HUES64 (cell line): ENCODE measurements at regions not wholly inside any gene's neighbourhood (a gene's known extent, or its start where the extent isn't known, plus 50 kb on each side); places are given as distances from the start of the nearest gene placed in this dataset.
"Not testable (repeated sequence)": the region's sequence is repeated elsewhere in the genome, so short reads cannot be mapped to it uniquely, and the experiment has no call there.

Source experiments
- H3K27ac ChIP-seq: 2 replicates; pipeline ENCODE4 v1.7.0; 2013; ENCODE audit warnings: low read depth, low read length, inconsistent platforms
- H3K27me3 ChIP-seq: 2 replicates; pipeline ENCODE4 v1.6.1; 2013; ENCODE audit warnings: mild to moderate bottlenecking, low read length; ENCODE audit not compliant: insufficient read depth
- H3K36me3 ChIP-seq: 2 replicates; pipeline ENCODE4 v1.6.1; 2013; ENCODE audit warnings: mild to moderate bottlenecking, low read length; ENCODE audit not compliant: insufficient read depth
- H3K4me1 ChIP-seq: 2 replicates; pipeline ENCODE4 v1.6.1; 2013; ENCODE audit warnings: mild to moderate bottlenecking, low read length, moderate library complexity; ENCODE audit not compliant: insufficient read depth
- H3K4me3 ChIP-seq: 2 replicates; pipeline ENCODE4 v1.5.1; 2013; ENCODE audit warnings: mild to moderate bottlenecking, low read length, moderate library complexity
- H3K9ac ChIP-seq: 2 replicates; pipeline ENCODE4 v1.6.1; 2013; ENCODE audit warnings: mild to moderate bottlenecking, low read depth, low read length
- H3K9me3 ChIP-seq: 2 replicates; pipeline ENCODE4 v1.6.1; 2013; ENCODE audit warnings: low read depth, low read length; ENCODE audit not compliant: insufficient read depth
- WGBS: fragments of 150-250, 120-280 bp; methylation state at CpG from one replicate; pipeline ENCODE4 v1.1.7; 2013; ENCODE audit warnings: missing lambda C conversion rate; 5-methylcytosine and 5-hydroxymethylcytosine counted together

DNA sequence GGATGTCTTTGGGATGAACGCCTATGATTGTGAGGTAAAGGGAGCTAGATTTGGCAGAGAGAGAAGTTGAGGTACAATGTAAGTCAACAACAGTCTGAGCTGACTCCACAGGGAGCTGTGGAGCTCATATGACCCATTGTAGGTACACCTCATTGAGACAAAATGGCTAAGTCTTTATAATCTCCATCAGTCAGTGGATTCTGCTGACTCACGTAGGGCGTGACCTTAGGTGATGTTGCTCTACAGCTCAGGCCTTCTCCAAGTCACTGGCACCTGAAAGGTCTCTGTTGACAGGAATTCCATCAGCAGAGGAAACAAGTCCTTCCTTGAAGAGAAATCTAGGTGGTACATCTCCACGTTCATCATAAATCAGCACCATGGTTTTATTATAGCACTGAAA lies 118.2 kb upstream of the PRR16 start:
- H3K4me1 ChIP-seq, result no peaks in the 10 kb centered on the region
- H3K4me3 ChIP-seq, result no peak overlapping the region
- 94% methylated on average over 3 of the region's 4 CpGs for WGBS
- H3K27me3 ChIP-seq, result no peaks in the 10 kb centered on the region
- H3K27ac ChIP-seq, result no peak overlapping the region
- H3K9me3 ChIP-seq, result peaks cover 5% of the 10 kb centered on the region
- no peaks in the 10 kb centered on the region for H3K36me3 ChIP-seq
- no peak overlapping the region for H3K9ac ChIP-seq

DNA sequence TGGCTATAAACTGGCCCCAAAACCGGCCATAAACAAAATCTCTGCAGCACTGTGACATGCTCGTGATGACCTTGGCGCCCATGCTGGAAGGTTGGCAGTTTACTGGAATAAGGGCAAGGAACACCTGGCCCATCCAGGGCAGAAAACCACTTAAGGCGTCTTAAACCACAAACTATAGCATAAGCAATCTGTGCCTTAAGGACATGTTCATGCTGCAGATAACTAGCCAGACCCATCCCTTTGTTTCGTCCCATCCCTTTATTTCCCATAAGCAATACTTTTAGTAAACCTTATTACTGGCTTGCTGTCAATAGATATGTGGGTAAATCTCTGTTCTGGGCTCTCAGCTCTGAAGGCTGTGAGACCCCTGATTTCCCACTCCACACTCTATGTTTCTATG lies 113.0 kb upstream of the PRR16 start:
- not testable (repeated sequence) for H3K27me3 ChIP-seq, H3K4me1 ChIP-seq, H3K9ac ChIP-seq, H3K27ac ChIP-seq, H3K4me3 ChIP-seq, H3K36me3 ChIP-seq
- H3K9me3 ChIP-seq, result peaks cover 14% of the 10 kb centered on the region
- WGBS, result 96% methylated on average over 5 of the region's 5 CpGs

DNA sequence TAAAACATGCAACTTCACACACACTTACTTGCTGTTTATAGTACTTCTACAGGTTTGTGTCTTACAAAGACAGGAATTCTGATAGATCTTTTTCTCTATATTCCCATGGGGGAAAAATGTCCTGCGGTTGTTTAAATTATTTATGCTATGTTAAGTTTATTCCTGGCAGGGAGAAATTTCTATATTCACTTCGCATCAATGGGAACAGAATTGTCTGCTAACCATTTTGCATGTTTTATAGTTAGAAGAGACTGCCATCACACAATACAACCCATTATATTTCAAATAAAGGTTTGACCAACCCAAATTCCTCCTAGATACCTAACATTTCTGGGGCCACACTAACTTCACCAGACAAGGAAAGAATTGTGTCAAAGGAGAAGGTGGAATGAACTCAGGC lies 110.0 kb upstream of the PRR16 start:
- WGBS, result 100% methylated on average over 2 of the region's 2 CpGs
- no peak overlapping the region for H3K27ac ChIP-seq
- peaks cover 14% of the 10 kb centered on the region for H3K9me3 ChIP-seq
- no peaks in the 10 kb centered on the region for H3K4me1 ChIP-seq
- no peaks in the 10 kb centered on the region for H3K27me3 ChIP-seq
- no peaks in the 10 kb centered on the region for H3K36me3 ChIP-seq
- no peak overlapping the region for H3K9ac ChIP-seq
- no peak overlapping the region for H3K4me3 ChIP-seq

DNA sequence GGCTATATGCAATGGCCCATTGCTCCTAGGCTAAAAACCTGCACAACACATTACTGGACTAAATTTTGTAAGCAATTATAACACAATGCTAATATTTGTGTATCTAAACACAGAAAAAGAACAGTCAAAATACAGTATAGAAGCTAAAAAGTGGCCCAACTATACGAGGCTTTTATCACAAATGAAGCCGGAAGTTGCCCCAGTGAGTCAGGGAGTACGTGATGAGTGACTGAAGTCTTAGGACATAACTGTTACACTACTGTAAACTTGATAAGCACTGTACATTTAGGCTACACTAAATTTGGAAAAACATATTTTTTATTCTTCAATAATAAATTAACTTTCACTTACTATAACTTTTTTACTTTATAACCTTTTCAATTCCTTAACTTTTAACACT lies 105.2 kb upstream of the PRR16 start:
- no peak overlapping the region for H3K27ac ChIP-seq
- 92% methylated on average over 3 of the region's 3 CpGs for WGBS
- H3K9me3 ChIP-seq, result no peaks in the 10 kb centered on the region
- no peak overlapping the region for H3K4me3 ChIP-seq
- H3K27me3 ChIP-seq, result no peaks in the 10 kb centered on the region
- no peaks in the 10 kb centered on the region for H3K4me1 ChIP-seq
- no peak overlapping the region for H3K9ac ChIP-seq
- no peaks in the 10 kb centered on the region for H3K36me3 ChIP-seq

DNA sequence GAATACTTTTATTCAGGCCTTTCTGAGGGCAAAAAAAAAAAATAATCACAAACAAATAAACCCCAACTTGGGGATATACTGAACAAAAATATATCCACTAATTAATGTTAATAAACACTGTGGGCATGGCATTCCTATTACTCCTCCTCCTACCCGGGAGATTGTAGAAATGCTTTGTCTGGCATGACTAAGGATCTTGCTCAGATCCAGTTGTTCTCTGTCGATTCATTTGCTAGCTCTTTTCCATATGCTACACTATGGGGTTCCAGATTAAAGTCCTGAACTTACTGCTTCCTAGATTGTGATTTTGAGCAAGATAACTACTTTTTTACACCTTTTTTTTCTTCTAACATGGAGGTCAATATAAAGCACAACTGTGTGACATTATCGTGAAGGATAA lies 102.2 kb upstream of the PRR16 start:
- H3K36me3 ChIP-seq, result no peaks in the 10 kb centered on the region
- 90% methylated on average over 3 of the region's 3 CpGs for WGBS
- no peak overlapping the region for H3K27ac ChIP-seq
- no peaks in the 10 kb centered on the region for H3K4me1 ChIP-seq
- no peak overlapping the region for H3K4me3 ChIP-seq
- H3K9ac ChIP-seq, result no peak overlapping the region
- no peaks in the 10 kb centered on the region for H3K9me3 ChIP-seq
- H3K27me3 ChIP-seq, result no peaks in the 10 kb centered on the region

DNA sequence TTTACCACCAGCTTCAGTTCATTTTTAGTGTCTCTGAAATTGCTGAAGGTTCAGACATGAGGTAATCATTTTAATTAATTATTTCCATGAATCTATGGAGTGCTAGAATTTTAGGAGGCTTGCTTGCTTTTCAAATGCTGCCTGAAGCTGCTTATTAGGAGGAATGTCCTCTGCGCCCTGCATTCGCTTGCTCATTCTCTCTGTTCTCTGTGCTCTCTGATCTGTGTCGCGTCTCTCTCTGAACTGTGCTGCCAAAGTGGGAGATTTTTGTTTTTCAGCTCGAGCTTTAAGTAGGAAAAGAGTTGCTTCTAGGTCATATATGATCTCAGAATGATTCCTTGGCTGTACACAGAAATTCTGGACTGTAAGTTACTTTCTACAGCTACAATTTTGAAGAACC lies 101.7 kb upstream of the PRR16 start:
- H3K4me1 ChIP-seq, result no peaks in the 10 kb centered on the region
- H3K9me3 ChIP-seq, result no peaks in the 10 kb centered on the region
- H3K9ac ChIP-seq, result no peak overlapping the region
- WGBS, result 96% methylated on average over 5 of the region's 5 CpGs
- no peaks in the 10 kb centered on the region for H3K27me3 ChIP-seq
- H3K4me3 ChIP-seq, result no peak overlapping the region
- H3K36me3 ChIP-seq, result no peaks in the 10 kb centered on the region
- H3K27ac ChIP-seq, result no peak overlapping the region

DNA sequence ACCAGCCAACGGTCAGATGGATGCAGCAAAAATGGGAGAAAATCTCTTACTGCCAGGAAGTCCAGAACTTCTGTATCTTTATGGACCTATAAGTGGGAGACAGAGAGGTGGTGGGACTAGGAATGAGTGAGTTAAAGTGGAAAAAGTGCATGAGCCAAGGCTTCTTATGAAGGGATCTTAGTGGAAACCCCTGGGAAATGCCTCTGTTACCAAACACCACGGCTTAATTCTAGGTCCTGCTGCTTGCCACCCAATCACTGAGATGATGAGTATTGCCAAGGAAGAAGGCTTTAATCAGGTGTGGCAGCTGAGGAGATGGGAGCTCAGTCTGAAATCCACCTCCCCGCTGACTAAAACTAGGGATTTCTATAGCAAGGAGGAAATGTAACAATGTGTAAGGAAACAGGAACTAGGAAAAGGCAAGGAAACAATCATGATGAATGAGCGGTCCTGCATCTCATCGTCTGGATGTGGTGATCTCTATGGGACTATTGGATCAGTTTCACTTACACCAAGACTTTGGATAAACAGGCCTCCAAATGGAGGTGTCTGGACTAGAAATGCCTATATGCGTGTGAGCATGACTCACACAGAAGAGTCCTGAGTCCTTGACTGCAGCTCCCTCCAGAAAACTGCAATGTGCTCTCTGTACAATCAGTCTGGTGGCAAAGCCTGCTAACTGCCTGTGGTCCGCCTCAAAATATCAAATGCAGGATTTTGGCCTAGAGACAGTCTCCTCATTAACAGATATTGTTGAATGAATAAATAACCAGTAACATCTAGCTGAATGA lies 98.2 kb upstream of the PRR16 start:
- Histone ChIP-seq H3K4me3 (no peak overlapping the region), H3K9me3 (0 out of 2 replicates have a peak, but pooled peaks cover 5% of the 10 kb centered on the region), H3K27me3 (no peaks in the 10 kb centered on the region), H3K27ac (no peak overlapping the region), H3K36me3 (no peaks in the 10 kb centered on the region), H3K9ac (no peak overlapping the region), H3K4me1 (no peaks in the 10 kb centered on the region)
- WGBS, result 95% methylated on average over 7 of the region's 7 CpGs

DNA sequence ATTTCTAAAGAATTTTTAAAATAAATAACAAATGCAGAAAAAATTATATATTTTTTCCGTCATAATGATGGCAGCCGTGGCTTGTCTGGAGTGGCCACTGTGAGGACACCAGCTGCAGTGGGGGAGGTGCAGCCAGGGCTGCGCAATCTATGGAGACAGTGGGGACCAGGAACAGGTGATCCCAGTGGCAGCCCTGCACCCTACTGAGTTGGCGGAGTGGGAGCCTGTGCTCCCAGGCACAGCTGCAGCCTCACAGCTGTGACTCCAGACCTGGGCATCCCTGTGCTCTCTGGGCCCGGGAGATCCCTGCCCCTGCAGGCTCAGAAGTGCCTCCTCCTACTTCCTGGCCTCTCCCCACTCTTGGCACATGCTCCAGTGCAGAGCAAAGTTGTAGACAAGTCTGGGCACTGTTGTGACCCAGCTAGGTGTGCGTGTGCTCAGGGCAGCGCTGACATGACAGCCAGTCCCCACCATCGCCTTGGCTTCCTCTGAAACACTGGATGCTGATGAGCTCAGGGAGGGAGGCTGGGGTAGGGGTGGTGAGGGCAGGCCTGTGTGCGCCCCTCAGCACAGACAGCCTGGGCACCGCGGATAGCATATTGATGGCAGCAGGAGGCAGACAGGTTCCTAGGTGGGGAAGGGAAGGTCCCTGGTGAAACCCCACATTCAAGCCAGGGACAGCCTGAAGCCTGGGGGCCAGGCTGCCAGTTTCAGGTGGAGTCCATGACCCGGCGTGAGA lies 96.0 kb upstream of the PRR16 start:
- no peak overlapping the region for H3K27ac ChIP-seq
- H3K36me3 ChIP-seq, result no peaks in the 10 kb centered on the region
- H3K9me3 ChIP-seq, result 0 out of 2 replicates have a peak, but pooled peaks cover 5% of the 10 kb centered on the region
- 96% methylated on average over 13 of the region's 13 CpGs for WGBS
- no peak overlapping the region for H3K4me3 ChIP-seq
- H3K27me3 ChIP-seq, result no peaks in the 10 kb centered on the region
- no peak overlapping the region for H3K9ac ChIP-seq
- no peaks in the 10 kb centered on the region for H3K4me1 ChIP-seq

DNA sequence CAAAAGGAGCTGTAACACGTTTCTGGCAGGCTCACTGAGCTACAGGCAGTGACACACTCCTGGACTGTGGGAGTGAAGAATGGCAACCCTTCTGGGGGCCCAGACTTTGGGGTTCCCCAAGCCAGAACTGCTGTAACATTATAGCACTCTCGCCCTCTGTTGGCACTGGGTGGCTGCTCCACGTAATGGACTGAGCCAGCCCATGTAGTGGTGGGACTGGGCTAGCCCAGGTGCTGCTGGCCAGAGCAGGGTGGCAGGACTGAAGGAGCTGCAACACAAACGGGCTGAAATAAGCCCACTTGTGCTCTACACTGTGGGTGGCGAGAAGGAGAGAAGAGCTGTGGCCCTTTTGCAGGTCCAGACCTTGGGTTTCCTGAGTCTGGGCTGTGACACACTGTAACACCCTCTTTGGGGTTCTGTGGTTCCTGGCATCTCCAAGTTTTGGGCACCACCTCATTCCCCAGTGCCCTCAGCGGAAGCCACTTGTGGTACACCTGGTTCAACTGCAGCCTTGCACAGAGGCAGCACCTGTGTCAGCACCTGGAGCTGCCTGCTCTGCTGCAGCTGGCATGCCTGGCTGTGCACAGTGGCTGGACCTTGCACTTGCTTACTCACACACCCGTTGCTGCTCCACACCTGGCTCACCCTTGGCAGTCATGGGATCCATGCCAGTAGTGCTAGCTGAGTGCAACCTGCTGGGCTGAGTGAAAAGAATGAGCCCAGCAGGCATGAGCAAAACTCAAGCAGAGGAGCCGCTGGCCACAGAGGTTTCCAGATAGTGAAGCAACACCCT lies 95.0 kb upstream of the PRR16 start:
- no peak overlapping the region for H3K4me3 ChIP-seq
- H3K9ac ChIP-seq, result no peak overlapping the region
- 0 out of 2 replicates have a peak, but pooled peaks cover 5% of the 10 kb centered on the region for H3K9me3 ChIP-seq
- H3K4me1 ChIP-seq, result no peaks in the 10 kb centered on the region
- no peaks in the 10 kb centered on the region for H3K27me3 ChIP-seq
- WGBS, result 92% methylated on average over 8 of the region's 8 CpGs
- no peak overlapping the region for H3K27ac ChIP-seq
- H3K36me3 ChIP-seq, result no peaks in the 10 kb centered on the region

DNA sequence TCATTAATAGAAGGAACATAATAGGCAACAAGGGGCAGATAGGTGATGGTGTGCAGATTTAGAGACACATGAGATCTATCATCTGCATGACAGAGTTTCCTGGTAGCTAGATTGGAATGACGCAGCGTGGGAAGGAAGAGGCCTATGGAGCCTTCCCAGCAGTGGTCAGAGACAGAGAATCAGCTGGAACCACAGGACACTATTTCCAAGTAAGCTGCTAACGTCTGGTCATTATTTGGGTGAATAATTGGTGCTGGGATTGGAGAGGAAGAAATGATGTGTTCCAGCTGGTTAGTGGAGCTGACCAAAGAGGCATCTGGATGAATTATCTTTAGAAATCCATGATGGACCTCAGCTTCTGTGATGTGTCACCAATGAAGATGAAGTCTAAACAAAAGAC lies 91.2 kb upstream of the PRR16 start:
- no peaks in the 10 kb centered on the region for H3K4me1 ChIP-seq
- H3K27me3 ChIP-seq, result no peaks in the 10 kb centered on the region
- 84% methylated on average over 3 of the region's 3 CpGs for WGBS
- H3K9me3 ChIP-seq, result 0 out of 2 replicates have a peak, but pooled peaks cover 7% of the 10 kb centered on the region
- H3K27ac ChIP-seq, result no peak overlapping the region
- H3K36me3 ChIP-seq, result no peaks in the 10 kb centered on the region
- no peak overlapping the region for H3K4me3 ChIP-seq
- no peak overlapping the region for H3K9ac ChIP-seq

DNA sequence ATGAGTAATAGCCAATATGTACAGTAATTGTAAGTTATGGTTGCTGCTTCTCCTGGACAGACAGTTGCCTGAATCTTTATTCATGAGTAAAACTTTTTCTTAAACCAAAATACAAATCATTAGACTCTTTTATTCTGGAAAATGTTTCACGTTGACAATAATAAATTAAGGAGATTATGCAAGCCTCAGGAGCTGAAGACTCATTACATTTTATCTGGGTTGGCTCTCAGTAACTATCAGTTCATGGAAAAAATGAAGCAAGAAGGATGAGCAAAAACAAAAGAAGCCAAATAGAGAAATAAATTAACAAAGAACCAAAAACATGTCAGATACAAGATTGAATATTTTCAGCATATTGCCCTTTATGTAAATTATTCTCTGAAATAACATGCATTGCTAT lies 88.9 kb upstream of the PRR16 start:
- no peak overlapping the region for H3K27ac ChIP-seq

More for the DNA sequence above, 88.9 kb upstream of the PRR16 start:
- no peak overlapping the region for H3K9ac ChIP-seq
- H3K4me3 ChIP-seq, result no peak overlapping the region
- no CpG with 5 or more reads among the region's 1 CpG for WGBS
- no peaks in the 10 kb centered on the region for H3K27me3 ChIP-seq
- H3K36me3 ChIP-seq, result no peaks in the 10 kb centered on the region
- 0 out of 2 replicates have a peak, but pooled peaks cover 16% of the 10 kb centered on the region for H3K9me3 ChIP-seq
- no peaks in the 10 kb centered on the region for H3K4me1 ChIP-seq
